Kidney capillary endothelial cell (primary cell): ENCODE measurements at regions not wholly inside any gene's neighbourhood (a gene's known extent, or its start where the extent isn't known, plus 50 kb on each side); places are given as distances from the start of the nearest gene placed in this dataset.
"Not testable (repeated sequence)": the region's sequence is repeated elsewhere in the genome, so short reads cannot be mapped to it uniquely, and the experiment has no call there.

Source experiments
- DNase-seq: peaks from one replicate; pipeline ENCODE4 v3.0.0-alpha.2; 2018; ENCODE audit warnings: low spot score

DNA sequence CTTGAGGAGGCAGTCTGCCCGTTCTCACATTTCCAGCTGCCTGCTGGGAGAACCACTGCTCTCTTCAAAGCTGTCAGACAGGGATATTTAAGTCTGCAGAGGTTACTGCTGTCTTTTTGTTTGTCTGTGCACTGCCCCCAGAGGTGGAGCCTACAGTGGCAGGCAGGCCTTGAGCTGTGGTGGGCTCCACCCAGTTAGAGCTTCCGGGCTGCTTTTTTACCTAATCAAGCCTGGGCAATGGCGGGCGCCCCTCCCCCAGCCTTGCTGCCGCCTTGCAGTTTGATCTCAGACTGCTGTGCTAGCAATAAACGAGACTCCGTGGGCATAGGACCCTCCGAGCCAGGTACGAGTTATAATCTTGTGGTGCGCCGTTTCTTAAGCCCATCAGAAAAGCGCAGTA, 414.6 kb upstream of the GRIN3A start:
- not testable (repeated sequence) for DNase-seq

DNA sequence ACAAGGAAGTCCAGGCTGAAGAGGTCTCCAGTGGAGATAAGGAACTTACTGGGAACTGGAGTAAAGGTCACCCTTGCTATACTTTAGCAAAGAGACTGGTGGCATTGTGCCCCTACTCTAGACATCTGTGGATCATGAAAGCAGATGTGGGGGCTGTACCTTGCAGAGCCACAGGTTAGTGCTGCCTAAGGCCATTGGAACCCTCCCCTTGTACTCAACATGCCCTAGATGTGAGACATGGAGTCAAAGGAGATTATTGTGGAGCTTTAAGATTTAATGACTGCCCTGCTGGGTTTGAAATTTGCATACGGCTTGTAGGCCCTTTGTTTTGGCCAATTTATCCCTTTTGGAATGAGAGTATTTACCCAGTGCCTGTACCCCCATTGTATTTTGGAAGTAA, 397.3 kb upstream of the GRIN3A start:
- no peak for DNase-seq

DNA sequence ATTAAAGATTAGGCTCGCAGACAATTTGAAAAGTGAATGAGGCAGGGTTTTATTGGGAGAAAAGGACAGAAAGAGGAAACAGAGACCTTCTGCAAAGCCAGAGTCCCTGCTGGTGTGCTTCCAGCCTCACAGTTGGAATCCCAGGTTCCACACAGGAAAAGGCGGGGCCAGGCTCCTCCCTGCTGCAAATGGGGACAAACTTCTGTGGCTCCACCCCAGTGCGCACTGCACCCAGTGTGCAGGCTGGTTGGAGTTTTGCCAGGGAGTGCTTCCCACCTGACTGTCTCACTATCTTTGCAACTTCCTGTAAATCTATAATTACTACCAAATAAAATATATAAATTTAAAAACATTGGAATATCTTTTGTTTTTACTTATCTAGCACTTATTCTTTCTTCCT, 386.0 kb upstream of the GRIN3A start:
- no peak for DNase-seq

DNA sequence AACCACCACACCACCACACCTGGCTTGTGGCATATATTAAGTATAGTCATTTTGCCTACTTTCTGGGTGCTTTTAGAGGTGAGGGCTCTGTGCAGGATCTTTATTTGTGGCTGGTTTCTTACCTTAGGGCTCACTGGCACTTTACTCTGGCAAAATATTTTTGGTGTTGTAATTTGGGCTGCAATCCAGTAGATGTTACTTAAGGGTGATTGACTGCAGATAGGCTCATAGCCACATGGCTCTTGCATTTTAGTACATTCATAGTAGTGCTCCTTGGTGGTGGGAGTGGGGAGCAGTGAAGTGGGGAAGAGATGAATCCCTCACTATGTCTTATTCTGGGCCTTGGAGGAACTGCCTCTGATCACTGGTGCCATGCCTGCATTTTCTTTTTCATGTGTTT, 376.1 kb upstream of the GRIN3A start:
- DNase-seq, result no peak

DNA sequence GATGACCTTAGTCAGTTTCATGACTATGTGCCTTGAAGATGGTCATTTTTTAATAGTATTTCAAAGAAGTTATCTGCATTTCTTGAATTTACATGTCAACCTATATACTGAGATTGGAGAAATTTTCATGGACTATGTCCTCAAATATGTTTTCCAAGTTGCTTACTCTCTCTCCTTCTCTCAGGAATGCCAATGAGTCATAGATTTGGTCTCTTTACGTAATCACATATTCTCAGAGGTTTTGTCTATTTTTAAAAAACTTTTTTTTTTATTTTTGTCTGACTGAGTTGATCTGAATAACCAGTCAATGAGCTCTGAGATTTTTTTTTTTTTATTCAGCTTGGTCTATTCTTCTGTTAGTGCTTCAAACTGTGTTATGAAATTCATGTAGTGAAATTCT, 374.7 kb upstream of the GRIN3A start:
- DNase-seq, result no peak

DNA sequence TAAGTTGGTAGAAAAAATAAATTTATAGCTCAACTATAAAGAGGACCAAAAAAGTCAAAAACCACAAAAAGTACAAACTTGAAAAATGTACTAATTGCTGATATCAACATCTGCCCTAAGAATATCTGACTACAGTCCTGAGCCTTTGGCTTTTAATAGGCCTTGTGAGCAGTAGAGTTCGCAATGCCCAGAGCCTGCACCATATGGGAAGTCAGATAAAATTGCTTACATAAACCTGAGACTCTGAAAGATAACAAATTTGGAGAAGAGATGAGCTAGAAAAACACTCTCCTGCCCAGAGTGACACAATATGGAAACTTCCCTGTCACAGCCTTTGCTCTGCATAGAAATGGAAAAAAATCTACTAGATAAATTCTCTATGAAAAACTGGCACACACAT, 368.0 kb upstream of the GRIN3A start:
- DNase-seq, result no peak

DNA sequence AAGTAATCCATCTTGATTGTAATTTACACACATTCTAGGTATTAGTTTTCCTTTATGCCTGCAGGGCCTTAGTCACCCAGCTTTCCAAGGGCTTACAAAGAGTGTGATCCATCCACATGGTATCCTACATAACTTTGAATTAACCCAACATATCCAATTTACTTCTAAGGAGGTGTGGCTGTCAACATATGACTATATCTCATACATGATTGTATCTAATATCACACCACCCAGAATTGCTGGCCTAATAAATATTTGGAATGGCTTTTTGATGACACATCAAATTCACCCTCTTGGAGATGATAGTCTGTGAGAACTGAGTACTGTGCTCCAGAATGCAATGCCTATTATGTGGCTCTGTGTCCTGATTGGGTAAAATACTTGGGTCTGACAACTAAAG, 363.3 kb upstream of the GRIN3A start:
- DNase-seq, result no peak

DNA sequence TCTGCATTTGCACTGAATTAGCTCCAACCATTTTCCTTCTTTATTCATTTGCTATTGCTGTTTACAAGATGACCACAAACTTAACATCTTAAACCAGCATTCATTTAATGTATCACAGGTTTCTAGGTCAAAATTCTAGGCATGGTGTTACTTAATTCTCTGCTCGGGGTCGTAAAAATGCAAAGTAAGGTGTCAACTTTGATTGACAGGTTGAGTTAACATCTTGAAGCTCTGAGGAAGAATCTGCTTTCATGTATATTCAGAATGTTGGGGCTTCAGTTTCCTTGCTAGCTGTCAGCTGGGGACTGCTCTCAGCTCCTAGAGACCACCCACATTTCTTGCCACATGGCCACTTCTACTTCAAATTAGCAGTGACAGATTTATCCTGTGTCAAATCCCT, 348.7 kb upstream of the GRIN3A start:
- DNase-seq, result no peak

DNA sequence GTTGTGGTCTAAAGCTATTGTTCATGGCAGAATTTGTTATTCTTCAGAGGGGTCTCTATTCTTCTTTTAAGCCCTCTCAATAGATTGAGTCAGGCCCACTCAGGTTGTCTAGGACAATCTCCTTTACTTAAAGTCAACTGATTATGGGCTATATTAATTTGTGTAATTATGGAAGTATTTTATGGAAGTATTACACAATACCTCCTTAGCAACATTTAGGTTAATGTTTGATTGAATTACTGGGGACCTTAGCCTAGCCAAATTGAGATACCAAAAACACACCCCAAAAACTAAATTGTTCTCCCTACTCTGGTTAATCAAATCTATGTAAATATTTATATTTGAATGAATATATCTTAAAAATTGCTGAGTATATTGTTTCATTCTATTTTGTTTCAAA, 347.1 kb upstream of the GRIN3A start:
- no peak for DNase-seq

DNA sequence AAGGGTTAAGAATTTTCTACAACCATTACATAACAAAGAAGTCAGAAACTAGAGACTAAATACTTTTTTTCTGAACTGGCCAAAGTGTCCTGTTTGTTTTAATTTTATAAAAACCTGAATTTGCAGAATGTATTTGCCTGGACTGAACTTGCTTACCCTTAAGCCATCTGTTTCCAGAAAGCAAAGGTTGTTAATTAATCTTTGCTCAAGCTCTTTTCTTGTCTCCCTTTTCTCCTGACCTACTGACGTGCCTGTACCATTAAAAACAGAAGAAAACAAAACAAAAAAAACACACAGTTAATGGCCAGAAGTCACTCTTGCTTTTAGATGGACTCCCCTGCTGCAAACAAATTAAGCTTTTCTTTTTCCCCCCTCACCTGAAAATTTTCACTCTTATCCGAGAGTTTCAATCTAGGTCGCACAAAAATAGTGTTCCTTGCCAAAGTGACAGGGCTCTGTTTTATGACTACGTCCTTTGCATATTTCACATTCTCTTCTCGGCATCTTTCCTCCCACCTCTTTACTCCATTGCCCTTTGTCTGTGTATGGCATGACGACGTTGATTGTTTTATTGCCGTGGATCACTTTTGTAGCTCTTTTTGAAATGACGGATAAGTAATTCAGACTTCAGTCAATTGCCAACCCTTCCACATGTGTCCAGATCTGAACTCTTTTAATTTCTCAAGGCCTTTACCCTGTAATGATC, 333.8 kb upstream of the GRIN3A start:
- DNase-seq, result no peak

DNA sequence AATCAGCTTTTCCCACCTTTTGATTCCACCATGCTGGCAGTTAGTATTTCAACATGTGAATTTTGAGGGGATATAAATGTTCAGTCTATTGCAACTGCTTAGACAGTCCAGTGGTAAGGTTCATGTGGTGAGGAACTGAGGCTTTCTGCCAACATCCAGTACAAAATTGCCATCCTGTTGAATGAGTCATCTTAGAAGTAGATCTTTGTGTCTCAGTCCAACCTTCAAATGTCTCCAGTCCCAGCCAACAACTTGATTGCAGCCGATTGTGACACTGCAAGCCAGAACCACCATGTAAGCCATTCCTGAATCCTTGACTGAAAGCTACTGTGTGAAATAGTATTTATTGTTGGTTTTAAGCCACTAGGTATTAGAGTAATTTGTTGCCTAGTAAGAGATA, 331.5 kb upstream of the GRIN3A start:
- no peak for DNase-seq

DNA sequence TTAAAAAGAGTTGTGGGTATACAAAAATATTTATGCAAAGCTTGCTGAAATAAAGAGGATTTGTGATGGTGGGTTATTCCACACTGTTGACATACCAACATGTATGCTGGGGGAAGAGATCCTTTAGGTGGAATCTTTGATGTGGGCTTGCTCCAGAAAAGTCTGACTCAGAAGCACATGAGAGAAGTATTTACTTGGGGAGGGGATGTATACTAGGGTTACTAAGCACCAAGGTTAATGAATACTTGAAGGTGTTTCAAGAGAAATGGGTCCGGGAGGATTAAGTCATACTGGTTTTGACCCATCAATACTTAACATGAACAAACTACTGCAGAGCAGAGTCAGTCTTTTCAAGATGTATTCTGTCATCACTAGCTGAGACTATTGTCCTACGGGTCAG, 316.4 kb upstream of the GRIN3A start:
- DNase-seq, result no peak

DNA sequence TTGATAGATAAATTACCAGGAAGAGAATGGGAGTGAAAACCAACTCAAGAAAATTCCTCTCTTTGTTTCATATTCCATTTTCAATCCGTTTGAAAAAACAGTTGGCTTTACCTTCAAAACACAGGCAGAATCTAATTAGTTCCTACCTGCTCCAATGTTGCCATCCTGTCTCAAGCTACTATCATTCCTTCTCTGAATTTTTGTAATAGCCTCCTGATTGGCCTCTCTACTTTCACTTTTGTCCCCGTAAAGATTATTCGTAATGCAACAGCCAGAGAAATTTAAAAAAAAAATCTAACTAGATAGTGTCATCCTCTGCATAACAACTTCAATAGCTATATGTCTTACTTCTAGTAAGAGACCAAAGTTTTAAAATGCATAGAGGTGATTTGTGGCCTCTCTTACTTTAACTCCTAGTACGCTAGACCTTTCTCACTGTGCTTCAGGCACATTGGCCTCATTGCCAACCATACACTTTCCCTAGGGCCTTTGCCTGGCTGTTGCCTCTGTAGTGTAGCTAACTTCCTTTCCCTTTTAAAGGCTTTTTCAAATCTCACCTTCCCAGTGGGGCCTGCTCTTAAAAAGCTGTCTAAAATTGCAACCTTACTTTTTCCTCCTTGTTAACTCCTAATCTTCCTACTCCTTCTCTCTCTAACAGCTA, 311.3 kb upstream of the GRIN3A start:
- no peak for DNase-seq

DNA sequence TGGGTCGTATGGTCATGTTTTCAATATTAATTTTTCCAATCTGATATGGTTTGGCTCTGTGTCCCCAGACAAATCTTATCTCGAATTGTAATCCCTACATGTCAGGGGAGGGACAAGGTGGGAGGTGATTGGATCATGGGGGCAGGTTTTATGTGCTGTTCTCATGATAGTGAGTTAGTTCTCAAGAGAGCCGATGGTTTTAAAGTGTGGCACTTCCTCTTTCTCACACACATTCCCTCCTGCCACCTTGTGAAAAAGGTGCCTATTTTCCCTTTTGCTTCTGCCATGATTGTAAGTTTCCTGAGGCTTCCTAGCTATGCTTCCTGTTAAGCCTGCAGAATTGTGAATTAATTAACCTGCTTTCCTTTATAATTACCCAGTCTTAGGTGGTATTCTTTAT, 309.1 kb upstream of the GRIN3A start:
- no peak for DNase-seq

DNA sequence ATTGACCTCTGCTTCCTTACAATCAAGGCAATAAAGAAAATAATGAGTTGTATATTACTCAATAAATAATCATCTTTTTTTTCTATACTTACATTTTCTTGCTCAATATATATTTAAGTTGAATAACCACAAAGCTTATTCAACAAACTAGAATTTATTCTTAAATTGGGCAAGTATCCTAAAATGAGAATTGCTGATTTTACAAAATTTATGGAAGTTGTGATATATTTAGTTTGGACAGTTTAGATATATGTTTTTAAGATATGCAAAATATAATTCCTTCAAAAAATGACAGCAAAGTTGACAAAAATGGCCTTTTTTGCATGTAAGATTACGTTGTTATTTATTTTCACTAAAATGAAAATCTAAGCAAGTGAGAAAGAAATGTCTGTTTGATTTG, 305.7 kb upstream of the GRIN3A start:
- no peak for DNase-seq

DNA sequence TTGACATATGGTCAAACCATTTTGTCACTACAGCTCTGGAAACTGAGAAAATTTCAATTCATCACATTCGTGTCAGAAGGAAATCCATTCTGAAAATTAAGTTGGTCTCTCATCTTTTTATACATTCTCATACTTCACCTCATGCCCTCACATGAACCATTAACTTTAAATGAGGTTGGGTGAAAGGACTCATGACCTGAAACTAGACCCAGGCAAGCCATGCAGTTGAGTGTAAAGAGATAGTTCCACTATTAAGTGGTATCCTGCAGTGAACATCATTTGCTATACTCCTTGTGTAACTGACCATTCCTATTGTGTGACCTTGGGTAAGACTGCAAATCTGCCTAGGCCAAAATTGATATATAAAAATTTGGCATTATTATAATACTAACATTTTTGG, 299.6 kb upstream of the GRIN3A start:
- DNase-seq, result no peak

DNA sequence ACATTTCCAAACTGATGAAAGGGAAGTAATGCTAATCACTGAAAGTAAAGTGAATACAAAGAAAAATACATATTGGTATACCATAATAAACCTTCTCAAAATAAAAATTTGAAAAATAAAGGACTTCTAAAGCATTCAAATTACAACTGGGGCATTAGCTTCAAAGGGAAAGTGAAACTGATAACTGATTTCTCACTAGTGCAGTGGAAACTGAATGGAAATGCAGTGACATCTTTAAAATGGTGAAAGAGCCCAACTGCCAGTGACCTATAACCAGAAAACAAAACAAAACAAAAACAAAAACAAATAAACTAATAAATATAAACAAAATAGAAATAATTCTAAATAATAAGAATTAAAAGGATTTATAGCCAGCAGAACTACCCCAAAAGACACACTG, 297.5 kb upstream of the GRIN3A start:
- no peak for DNase-seq

DNA sequence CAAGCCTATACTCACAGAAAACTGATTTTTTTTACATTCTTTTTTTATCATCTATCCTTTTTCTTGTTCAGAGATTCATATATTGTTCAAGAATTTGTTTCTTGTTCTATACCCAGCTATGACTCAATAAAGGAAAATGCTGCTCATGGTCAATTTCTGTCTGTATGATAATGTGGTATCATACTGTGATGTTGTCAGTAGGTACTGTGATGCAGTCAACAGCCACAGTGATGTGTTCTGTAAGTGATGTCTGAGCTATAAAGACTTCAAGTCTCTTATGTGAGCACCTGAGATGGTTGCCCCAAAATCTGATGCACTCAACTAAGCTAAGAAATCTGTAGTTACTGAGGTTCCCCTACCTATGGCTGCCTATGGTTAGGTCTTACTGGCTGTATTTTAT, 294.2 kb upstream of the GRIN3A start:
- no peak for DNase-seq

DNA sequence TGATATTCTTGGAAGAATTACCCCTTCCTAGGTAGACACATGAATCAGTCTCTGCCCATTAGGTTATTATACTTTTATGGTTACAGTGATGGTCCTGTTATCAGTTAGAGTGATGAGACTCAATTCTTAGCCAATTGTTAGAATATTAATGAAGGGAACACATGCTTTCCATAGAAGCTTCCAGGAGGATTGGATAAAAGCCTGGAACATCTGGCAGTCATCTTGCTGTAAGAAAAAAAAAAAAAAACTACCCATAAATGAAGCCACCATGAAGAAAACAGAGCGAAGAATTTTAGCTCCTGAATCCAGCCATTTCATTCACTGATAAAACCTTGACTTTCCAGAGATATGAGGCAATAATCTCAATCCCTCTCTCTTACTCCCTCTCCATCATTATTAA, 262.5 kb upstream of the GRIN3A start:
- DNase-seq, result no peak

DNA sequence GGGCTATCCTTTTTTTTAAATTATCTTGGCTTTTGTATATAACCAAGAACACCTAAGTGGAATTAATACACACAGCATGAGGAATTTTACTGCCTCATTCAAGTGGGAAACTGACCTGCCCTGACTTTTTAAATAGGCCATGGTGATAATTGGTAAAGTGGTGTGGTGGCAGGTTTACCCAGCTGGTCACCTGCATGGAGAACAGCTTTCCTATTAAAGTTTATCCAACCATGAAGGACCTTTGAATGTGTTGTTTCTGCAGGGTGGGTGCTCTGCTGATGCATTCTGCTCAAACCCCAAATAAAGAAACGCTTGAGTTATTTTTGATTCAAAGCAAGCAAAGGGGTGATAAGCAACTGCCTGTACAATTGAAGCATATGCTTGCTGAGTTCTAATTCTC, 261.0 kb upstream of the GRIN3A start:
- no peak for DNase-seq

DNA sequence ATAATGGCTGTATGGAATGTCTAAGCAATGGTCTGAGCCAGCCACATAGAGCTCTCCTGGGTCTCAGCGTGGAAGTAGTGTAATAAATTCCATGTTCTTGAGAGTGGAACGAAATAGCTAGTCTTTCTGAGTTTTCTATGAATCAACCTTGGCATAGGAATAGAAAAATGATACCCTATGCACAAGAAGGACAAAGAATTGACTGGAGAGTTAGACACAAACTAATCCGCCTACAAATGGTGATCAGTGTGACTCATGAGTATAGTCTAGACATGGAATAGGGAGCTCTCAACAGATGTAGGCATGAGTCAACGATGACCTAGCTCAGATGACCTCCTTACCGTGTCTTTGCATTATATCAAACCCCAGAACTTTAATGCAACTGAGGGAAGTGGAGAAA, 256.8 kb upstream of the GRIN3A start:
- DNase-seq, result no peak

DNA sequence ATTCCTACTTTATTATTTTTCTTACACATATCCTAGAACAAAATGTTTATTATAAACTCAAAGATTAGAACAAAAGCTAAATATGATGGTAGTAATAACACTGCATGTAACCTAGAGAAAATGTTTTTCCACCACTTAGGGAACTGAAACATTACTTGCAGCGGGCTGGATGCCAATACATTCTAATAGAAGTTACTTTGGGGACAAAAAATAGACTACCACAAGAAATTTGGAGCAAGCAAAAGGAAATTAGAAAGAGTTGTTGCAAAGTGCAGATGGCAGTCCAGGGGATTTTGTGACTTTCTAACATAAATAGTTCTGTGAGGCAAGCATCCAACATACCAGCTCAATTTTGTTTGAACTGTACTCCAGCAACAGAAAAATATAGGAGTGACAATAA, 255.3 kb upstream of the GRIN3A start:
- no peak for DNase-seq

DNA sequence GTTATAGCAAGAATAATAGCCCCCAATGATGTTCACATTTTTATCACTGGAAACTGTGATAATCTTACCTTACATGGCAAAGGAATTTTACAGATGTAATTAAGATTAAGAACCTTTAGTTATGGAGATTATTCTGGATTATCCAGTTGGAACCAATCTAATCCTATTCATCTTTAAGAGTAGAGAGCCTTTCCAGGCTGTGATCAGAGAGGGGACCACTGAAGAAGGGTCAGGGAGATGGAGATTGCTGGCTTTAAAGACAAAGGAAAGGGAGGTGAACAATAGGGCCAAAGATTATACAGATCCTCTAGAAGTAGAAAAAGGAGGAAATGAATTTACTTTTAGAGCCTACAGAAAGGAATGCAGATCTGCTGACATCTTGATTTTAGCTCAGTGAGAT, 253.5 kb upstream of the GRIN3A start:
- DNase-seq, result no peak

DNA sequence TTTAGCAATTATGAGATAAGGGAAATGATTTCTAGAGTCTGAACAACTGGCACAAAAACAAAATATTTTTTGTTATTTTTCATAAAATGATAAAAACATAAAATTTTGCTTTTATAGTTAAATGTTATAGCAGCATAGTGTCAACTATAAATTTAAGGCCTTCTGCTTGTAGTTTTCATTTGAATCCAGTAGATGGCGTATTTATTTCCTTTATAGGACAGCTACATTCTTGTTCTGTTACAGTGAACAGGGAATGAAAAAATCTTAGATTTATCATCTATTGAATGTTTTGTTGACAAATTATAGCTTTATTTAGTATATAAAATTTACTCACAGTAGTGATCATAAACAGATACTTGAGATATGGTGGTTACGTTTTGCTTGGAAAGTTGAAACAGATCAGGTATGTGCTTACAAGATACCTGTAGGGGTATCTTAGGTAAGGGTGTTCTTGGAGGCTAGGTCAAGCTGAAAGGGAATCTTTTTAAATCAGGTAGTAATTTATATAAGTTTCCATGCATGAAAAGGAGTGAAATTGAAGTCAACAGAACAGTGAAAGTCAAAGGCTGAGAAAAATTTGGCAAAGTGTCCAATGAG, 239.3 kb upstream of the GRIN3A start:
- peak; percentile 26 for DNase-seq
